Left ventricle myocardium inferior (tissue), 1 donor: ENCODE measurements at regions not wholly inside any gene's neighbourhood (a gene's known extent, or its start where the extent isn't known, plus 50 kb on each side); places are given as distances from the start of the nearest gene placed in this dataset.

Experiments used
- DNase-seq: peaks from one replicate; pipeline ENCODE4 v3.0.0-alpha.2; 2020
- H3K27ac ChIP-seq: fragments of 200-600 bp; replicated peaks from 2 replicates; pipeline ENCODE4 v1.8.0; 2021
- H3K27me3 ChIP-seq: fragments of 200-600 bp; 2 replicates; pipeline ENCODE4 v1.8.0; 2021; ENCODE audit warnings: low read depth
- H3K36me3 ChIP-seq: fragments of 200-600 bp; 2 replicates; pipeline ENCODE4 v1.8.0; 2021
- H3K4me1 ChIP-seq: fragments of 200-600 bp; 2 replicates; pipeline ENCODE4 v1.8.0; 2021
- H3K4me3 ChIP-seq: fragments of 200-600 bp; 2 replicates; pipeline ENCODE4 v1.8.0; 2021; ENCODE audit warnings: mild to moderate bottlenecking, moderate library complexity
- H3K9me3 ChIP-seq: fragments of 200-600 bp; replicated peaks from 2 replicates; pipeline ENCODE4 v1.8.0; 2021
- CTCF ChIP-seq: fragments of 200-600 bp; IDR thresholded peaks from 2 replicates; pipeline ENCODE4 v1.8.0; 2021; ENCODE audit warnings: antibody characterized with exemption, mild to moderate bottlenecking, borderline replicate concordance
- intact Hi-C: fragments of 100-400 bp; cut with micrococcal nuclease; formaldehyde crosslinking; loops from one replicate; pipeline ENCODE4 v1.11.0; 2022
- donor health status: DM: no; HTN: yes; CAD: no; lungs with severe emphysema.

- H3K9me3 ChIP-seq = peaks cover 4% of the 10 kb centered on the region
- DNase-seq = no peak
Measured at GRCh38 chr6:168784426-168784825, 343.4 kb downstream of the SMOC2 start.

GRCh38 chr6:168783720-168784119 lies 342.7 kb downstream of the SMOC2 start:
- Histone ChIP-seq H3K27ac (no peak overlapping the region), H3K4me1 (peaks cover 3% of the 10 kb centered on the region), H3K27me3 (peaks cover 15% of the 10 kb centered on the region), H3K9me3 (peaks cover 7% of the 10 kb centered on the region), H3K4me3 (no peak overlapping the region), H3K36me3 (no peaks in the 10 kb centered on the region)
- DNase-seq = no peak
- intact Hi-C loops = no loop called here
- TF ChIP-seq CTCF = no peak

More at GRCh38 chr6:168784426-168784825, 343.4 kb downstream of the SMOC2 start:
- Histone ChIP-seq H3K36me3 (no peaks in the 10 kb centered on the region), H3K27me3 (peaks cover 22% of the 10 kb centered on the region), H3K27ac (no peak overlapping the region), H3K4me3 (no peak overlapping the region), H3K4me1 (no peaks in the 10 kb centered on the region)
- TF ChIP-seq CTCF = no peak
- intact Hi-C loops = no loop called here

- no peak for DNase-seq
- Histone ChIP-seq H3K27ac (no peak overlapping the region), H3K36me3 (no peaks in the 10 kb centered on the region), H3K9me3 (peaks cover 7% of the 10 kb centered on the region), H3K27me3 (peaks cover 26% of the 10 kb centered on the region), H3K4me1 (peaks cover 7% of the 10 kb centered on the region), H3K4me3 (no peak overlapping the region)
- intact Hi-C loops = no loop called here
- no peak for TF ChIP-seq CTCF
Measured at GRCh38 chr6:168782187-168782751, 341.3 kb downstream of the SMOC2 start.

- DNase-seq = peak; percentile 54
- Histone ChIP-seq H3K4me3 (no peak overlapping the region), H3K36me3 (no peaks in the 10 kb centered on the region), H3K9me3 (peaks cover 38% of the 10 kb centered on the region), H3K27me3 (peaks cover 24% of the 10 kb centered on the region), H3K27ac (no peak overlapping the region), H3K4me1 (peaks cover 7% of the 10 kb centered on the region)
- intact Hi-C loops = no loop called here
- TF ChIP-seq CTCF = no peak
Measured at GRCh38 chr6:168778201-168778600, 337.2 kb downstream of the SMOC2 start.

- Histone ChIP-seq H3K36me3 (no peaks in the 10 kb centered on the region), H3K4me3 (no peak overlapping the region), H3K27me3 (peaks cover 17% of the 10 kb centered on the region), H3K27ac (no peak overlapping the region), H3K9me3 (peaks cover 63% of the 10 kb centered on the region), H3K4me1 (peaks cover 7% of the 10 kb centered on the region)
- no peak for DNase-seq
- intact Hi-C loops = no loop called here
- no peak for TF ChIP-seq CTCF
Measured at GRCh38 chr6:168774381-168774780, 333.4 kb downstream of the SMOC2 start.
